ENCODE measurements at regions not wholly inside any gene's neighbourhood (a gene's known extent, or its start where the extent isn't known, plus 50 kb on each side); places are given as distances from the start of the nearest gene placed in this dataset.
A peak's percentile ranks its signal among the peaks of the same experiment; 100 is the strongest.

GRCh38 chr17:34172390-34172918 lies 82.6 kb upstream of the CCL2 start:
- DNase-seq (ENCODE audit: low read depth in 3 of 3), result no peak

GRCh38 chr17:34173241-34173640 lies 81.8 kb upstream of the CCL2 start:
- DNase-seq (ENCODE audit: low read depth in 3 of 3), result no peak

GRCh38 chr17:34174496-34174895 lies 80.6 kb upstream of the CCL2 start:
- DNase-seq (ENCODE audit: low read depth in 3 of 3), result no peak

GRCh38 chr17:34176440-34176839 lies 78.6 kb upstream of the CCL2 start:
- no peak for DNase-seq (ENCODE audit: low read depth in 3 of 3)

- DNase-seq (ENCODE audit: low read depth in 3 of 3), result no peak
Observed at GRCh38 chr17:34177642-34178041, 77.4 kb upstream of the CCL2 start.

GRCh38 chr17:34178092-34178491 lies 77.0 kb upstream of the CCL2 start:
- no peak for DNase-seq (ENCODE audit: low read depth in 3 of 3)

GRCh38 chr17:34182036-34182803 lies 72.9 kb upstream of the CCL2 start:
- DNase-seq (ENCODE audit: low read depth in 3 of 3), result no peak

GRCh38 chr17:34195987-34196386 lies 59.1 kb upstream of the CCL2 start:
- no peak for DNase-seq (ENCODE audit: low read depth in 3 of 3)

- DNase-seq (ENCODE audit: low read depth in 3 of 3), result no peak
Observed at GRCh38 chr17:34198519-34198918, 56.6 kb upstream of the CCL2 start.

- no peak for DNase-seq (ENCODE audit: low read depth in 3 of 3)
Observed at GRCh38 chr17:34199454-34199853, 55.6 kb upstream of the CCL2 start.

- peak; percentile 46 to 60 (median 60) for DNase-seq (ENCODE audit: low read depth in 3 of 3)
Observed at GRCh38 chr17:34199932-34200534, 55.1 kb upstream of the CCL2 start.

GRCh38 chr17:34201225-34201624 lies 53.9 kb upstream of the CCL2 start:
- DNase-seq (ENCODE audit: low read depth in 3 of 3), result no peak

- no peak for DNase-seq (ENCODE audit: low read depth in 3 of 3)
Observed at GRCh38 chr17:34201767-34202166, 53.3 kb upstream of the CCL2 start.

- no peak for DNase-seq (ENCODE audit: low read depth in 3 of 3)
Observed at GRCh38 chr17:34203018-34203638, 52.0 kb upstream of the CCL2 start.

GRCh38 chr17:34204402-34204801 lies 50.7 kb upstream of the CCL2 start:
- DNase-seq (ENCODE audit: low read depth in 3 of 3), result no peak
